ENCODE measurements at regions not wholly inside any gene's neighbourhood (a gene's known extent, or its start where the extent isn't known, plus 50 kb on each side); places are given as distances from the start of the nearest gene placed in this dataset.

DNA sequence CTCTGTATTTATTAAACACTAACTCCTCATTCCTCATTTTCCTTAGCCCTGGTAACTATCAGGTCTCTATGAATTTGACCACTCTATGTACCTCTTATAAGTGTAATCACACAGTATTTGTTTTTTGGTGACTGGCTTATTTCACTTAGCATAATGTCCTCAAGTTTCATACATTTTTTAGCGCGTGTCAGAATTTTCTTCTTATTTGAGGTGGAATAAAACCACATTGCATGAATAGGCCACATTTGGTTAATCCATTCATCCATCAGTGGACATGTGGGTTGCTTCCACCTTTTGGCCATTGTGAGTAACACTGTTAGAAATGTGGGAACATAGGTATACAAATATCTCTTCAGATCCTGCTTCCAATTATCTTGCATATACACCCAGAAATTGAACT, 341.2 kb upstream of the BOD1L1 start:
- WGBS (ENCODE audit: extremely low coverage, insufficient coverage, insufficient read length): no CpG with 5 or more reads among the region's 2 CpGs

DNA sequence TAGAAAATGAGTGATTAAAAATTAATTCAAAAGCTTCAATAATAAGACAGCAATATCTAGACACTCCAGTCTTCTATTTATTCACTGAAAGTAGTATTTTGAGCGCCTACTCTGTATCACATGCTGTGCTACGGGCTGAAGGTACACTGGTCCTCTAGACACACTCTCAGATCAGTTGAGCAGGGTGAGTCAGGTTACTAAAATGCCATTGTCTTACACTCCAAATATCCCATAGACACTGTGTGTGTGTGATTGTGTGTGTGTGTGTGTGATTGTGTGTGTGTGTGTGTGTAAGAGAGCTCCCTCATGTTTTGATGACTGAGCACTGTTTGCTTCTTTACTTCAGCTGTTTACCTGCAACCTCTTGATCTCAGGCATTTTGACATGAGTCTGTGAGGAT, 342.8 kb upstream of the BOD1L1 start:
- Histone ChIP-seq H4K12ac (ENCODE audit: low read depth, low read length) (no peak overlapping the region), H2BK5ac (ENCODE audit: low read depth, low read length, poor library complexity) (no peak overlapping the region), H3K23ac (ENCODE audit: low read length) (no peak overlapping the region), H3K27me3 (ENCODE audit: insufficient read depth, low read length) (no peaks in the 10 kb centered on the region), H3K79me1 (ENCODE audit: low read length) (no peaks in the 10 kb centered on the region), H2AFZ (ENCODE audit: insufficient read depth, low read length, poor library complexity) (no peak overlapping the region), H3K18ac (ENCODE audit: low read length) (no peak overlapping the region), H3K79me2 (ENCODE audit: control insufficient read depth, insufficient read depth, low read length, poor library complexity) (no peaks in the 10 kb centered on the region), H3K14ac (ENCODE audit: low read length) (no peak overlapping the region), H3K9me3 (ENCODE audit: insufficient read depth, low read depth, low read length) (no peaks in the 10 kb centered on the region), H3K27ac (ENCODE audit: low read depth, low read length) (no peak overlapping the region), H2AK5ac (ENCODE audit: low read length) (no peak overlapping the region), H3K9ac (ENCODE audit: low read length) (no peak overlapping the region), H3K4me2 (ENCODE audit: low read length) (no peak overlapping the region), H3K4me3 (ENCODE audit: low read depth, low read length) (no peak overlapping the region), H2BK12ac (ENCODE audit: low read length) (no peak overlapping the region), H3K36me3 (ENCODE audit: control insufficient read depth in 1 of 2, insufficient read depth in 2 of 2, low read length in 2 of 2) (no peaks in the 10 kb centered on the region), H2BK120ac (ENCODE audit: insufficient read depth, low read length, poor library complexity) (no peak overlapping the region), H3K4ac (ENCODE audit: low read depth, low read length) (no peak overlapping the region), H4K8ac (ENCODE audit: low read depth, low read length) (no peak overlapping the region), H3K4me1 (ENCODE audit: control insufficient read depth in 1 of 2, insufficient read depth in 2 of 2, low read length in 2 of 2) (no peaks in the 10 kb centered on the region), H4K91ac (ENCODE audit: low read depth, low read length) (no peak overlapping the region)
- WGBS (ENCODE audit: extremely low coverage, insufficient coverage, insufficient read length): no CpG with 5 or more reads among the region's 2 CpGs
- no peak for DNase-seq

More for the DNA sequence above, 341.2 kb upstream of the BOD1L1 start:
- Histone ChIP-seq H3K4me3 (ENCODE audit: low read depth, low read length) (no peak overlapping the region), H2BK5ac (ENCODE audit: low read depth, low read length, poor library complexity) (no peak overlapping the region), H2BK12ac (ENCODE audit: low read length) (no peak overlapping the region), H3K18ac (ENCODE audit: low read length) (no peak overlapping the region), H3K4me2 (ENCODE audit: low read length) (no peak overlapping the region), H3K4ac (ENCODE audit: low read depth, low read length) (no peak overlapping the region), H4K91ac (ENCODE audit: low read depth, low read length) (no peak overlapping the region), H3K9ac (ENCODE audit: low read length) (no peak overlapping the region), H3K27ac (ENCODE audit: low read depth, low read length) (no peak overlapping the region), H2AFZ (ENCODE audit: insufficient read depth, low read length, poor library complexity) (no peak overlapping the region), H3K14ac (ENCODE audit: low read length) (no peak overlapping the region), H3K27me3 (ENCODE audit: insufficient read depth, low read length) (no peaks in the 10 kb centered on the region), H3K36me3 (ENCODE audit: control insufficient read depth in 1 of 2, insufficient read depth in 2 of 2, low read length in 2 of 2) (no peaks in the 10 kb centered on the region), H3K9me3 (ENCODE audit: insufficient read depth, low read depth, low read length) (no peaks in the 10 kb centered on the region), H3K79me1 (ENCODE audit: low read length) (no peaks in the 10 kb centered on the region), H4K8ac (ENCODE audit: low read depth, low read length) (no peak overlapping the region), H3K23ac (ENCODE audit: low read length) (no peak overlapping the region), H2AK5ac (ENCODE audit: low read length) (no peak overlapping the region), H2BK120ac (ENCODE audit: insufficient read depth, low read length, poor library complexity) (no peak overlapping the region), H3K4me1 (ENCODE audit: control insufficient read depth in 1 of 2, insufficient read depth in 2 of 2, low read length in 2 of 2) (no peaks in the 10 kb centered on the region), H4K12ac (ENCODE audit: low read depth, low read length) (no peak overlapping the region), H3K79me2 (ENCODE audit: control insufficient read depth, insufficient read depth, low read length, poor library complexity) (no peaks in the 10 kb centered on the region)
- DNase-seq: no peak

DNA sequence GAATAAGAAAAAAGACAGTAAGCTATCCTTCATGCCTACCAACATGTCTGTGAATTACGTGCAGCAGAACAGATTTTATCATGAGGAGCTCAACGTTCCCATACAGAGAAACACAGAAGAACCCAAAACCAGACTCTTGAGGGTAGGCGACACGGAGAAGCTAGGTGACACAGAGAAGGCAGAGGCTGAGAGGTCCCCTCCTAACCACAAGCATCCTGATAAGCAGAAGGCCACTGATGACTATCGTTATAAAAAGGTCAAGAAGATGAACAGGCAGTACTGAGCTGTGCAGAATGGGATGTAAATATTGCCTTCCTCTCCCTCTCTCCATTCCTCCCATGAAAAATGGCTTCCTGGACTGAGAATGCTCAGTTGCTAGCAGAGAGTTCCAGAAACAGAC, 350.2 kb upstream of the BOD1L1 start:
- H3K18ac ChIP-seq (ENCODE audit: low read length): no peak overlapping the region
- no peak overlapping the region for H4K91ac ChIP-seq (ENCODE audit: low read depth, low read length)
- no peak overlapping the region for H2BK120ac ChIP-seq (ENCODE audit: insufficient read depth, low read length, poor library complexity)
- no peak overlapping the region for H4K8ac ChIP-seq (ENCODE audit: low read depth, low read length)
- no peaks in the 10 kb centered on the region for H3K27me3 ChIP-seq (ENCODE audit: insufficient read depth, low read length)
- no peaks in the 10 kb centered on the region for H3K79me2 ChIP-seq (ENCODE audit: control insufficient read depth, insufficient read depth, low read length, poor library complexity)
- H3K4me2 ChIP-seq (ENCODE audit: low read length): no peak overlapping the region
- H3K36me3 ChIP-seq (ENCODE audit: control insufficient read depth in 1 of 2, insufficient read depth in 2 of 2, low read length in 2 of 2): no peaks in the 10 kb centered on the region
- H3K27ac ChIP-seq (ENCODE audit: low read depth, low read length): no peak overlapping the region
- no peaks in the 10 kb centered on the region for H3K9me3 ChIP-seq (ENCODE audit: insufficient read depth, low read depth, low read length)
- no peak overlapping the region for H3K4ac ChIP-seq (ENCODE audit: low read depth, low read length)
- H4K12ac ChIP-seq (ENCODE audit: low read depth, low read length): no peak overlapping the region
- no peak overlapping the region for H2BK5ac ChIP-seq (ENCODE audit: low read depth, low read length, poor library complexity)
- H3K79me1 ChIP-seq (ENCODE audit: low read length): no peaks in the 10 kb centered on the region
- H3K14ac ChIP-seq (ENCODE audit: low read length): no peak overlapping the region
- H3K4me1 ChIP-seq (ENCODE audit: control insufficient read depth in 1 of 2, insufficient read depth in 2 of 2, low read length in 2 of 2): no peaks in the 10 kb centered on the region
- no peak for DNase-seq
- no CpG with 5 or more reads among the region's 5 CpGs for WGBS (ENCODE audit: extremely low coverage, insufficient coverage, insufficient read length)
- no peak overlapping the region for H3K9ac ChIP-seq (ENCODE audit: low read length)
- no peak overlapping the region for H2BK12ac ChIP-seq (ENCODE audit: low read length)
- no peak overlapping the region for H3K23ac ChIP-seq (ENCODE audit: low read length)
- no peak overlapping the region for H2AK5ac ChIP-seq (ENCODE audit: low read length)
- no peak overlapping the region for H3K4me3 ChIP-seq (ENCODE audit: low read depth, low read length)
- H2AFZ ChIP-seq (ENCODE audit: insufficient read depth, low read length, poor library complexity): no peak overlapping the region

DNA sequence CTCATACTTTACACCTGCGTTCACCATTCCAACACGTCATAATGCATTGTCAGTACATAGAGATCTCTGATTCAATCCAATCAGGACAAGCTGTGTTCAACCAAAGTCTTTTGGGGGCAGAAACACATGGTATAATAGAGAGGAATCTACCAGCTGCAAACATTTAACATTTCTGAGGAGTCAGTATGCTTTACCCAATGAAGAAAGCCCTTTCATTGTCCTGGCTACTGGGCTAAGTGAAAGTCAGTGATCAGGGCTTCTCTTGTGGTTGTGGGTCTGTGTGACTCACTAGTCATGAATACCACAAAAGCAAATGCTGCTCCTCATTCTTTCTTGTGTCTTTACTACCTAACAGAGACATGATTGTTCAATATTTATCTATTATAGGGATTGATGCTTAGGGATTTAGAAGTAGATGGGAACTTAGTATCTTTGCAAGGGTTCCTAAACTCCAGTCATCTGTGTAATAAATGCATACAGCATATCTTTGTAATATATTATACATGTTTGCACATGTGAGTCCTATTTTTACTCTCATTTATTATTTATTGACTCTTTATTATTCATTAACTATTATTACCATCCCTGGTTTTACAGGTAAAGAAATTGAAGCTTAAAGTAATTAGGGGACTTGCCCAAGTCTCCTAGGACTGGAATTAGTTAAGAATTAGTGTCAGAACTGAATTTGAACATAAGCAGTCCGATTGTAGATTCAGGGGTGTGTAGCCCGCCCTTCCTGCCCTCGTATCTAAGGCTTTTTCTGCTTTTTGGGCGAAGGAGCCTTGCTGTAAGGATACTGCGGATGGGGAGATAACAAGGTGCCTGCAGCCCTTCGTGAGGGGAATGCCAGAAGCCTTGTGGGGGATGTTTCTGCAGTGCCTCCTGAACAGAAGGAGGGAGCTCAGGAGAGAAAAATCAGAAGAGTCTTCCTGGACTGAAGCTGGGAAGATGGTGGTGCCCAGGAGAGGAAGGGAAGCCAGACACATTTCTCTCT, 353.1 kb upstream of the BOD1L1 start:
- no peak overlapping the region for H4K91ac ChIP-seq (ENCODE audit: low read depth, low read length)
- no peak for DNase-seq
- no peaks in the 10 kb centered on the region for H3K9me3 ChIP-seq (ENCODE audit: insufficient read depth, low read depth, low read length)
- no peak overlapping the region for H2AFZ ChIP-seq (ENCODE audit: insufficient read depth, low read length, poor library complexity)
- no peak overlapping the region for H3K4ac ChIP-seq (ENCODE audit: low read depth, low read length)
- H3K4me2 ChIP-seq (ENCODE audit: low read length): no peak overlapping the region
- no peak overlapping the region for H3K9ac ChIP-seq (ENCODE audit: low read length)
- H3K27ac ChIP-seq (ENCODE audit: low read depth, low read length): no peak overlapping the region
- H3K36me3 ChIP-seq (ENCODE audit: control insufficient read depth in 1 of 2, insufficient read depth in 2 of 2, low read length in 2 of 2): no peaks in the 10 kb centered on the region
- no peak overlapping the region for H3K14ac ChIP-seq (ENCODE audit: low read length)
- H2BK120ac ChIP-seq (ENCODE audit: insufficient read depth, low read length, poor library complexity): no peak overlapping the region
- H3K18ac ChIP-seq (ENCODE audit: low read length): no peak overlapping the region
- H4K12ac ChIP-seq (ENCODE audit: low read depth, low read length): no peak overlapping the region
- no peak overlapping the region for H2BK5ac ChIP-seq (ENCODE audit: low read depth, low read length, poor library complexity)
- WGBS (ENCODE audit: extremely low coverage, insufficient coverage, insufficient read length): no CpG with 5 or more reads among the region's 8 CpGs
- H3K4me3 ChIP-seq (ENCODE audit: low read depth, low read length): no peak overlapping the region
- H3K79me2 ChIP-seq (ENCODE audit: control insufficient read depth, insufficient read depth, low read length, poor library complexity): no peaks in the 10 kb centered on the region
- H3K4me1 ChIP-seq (ENCODE audit: control insufficient read depth in 1 of 2, insufficient read depth in 2 of 2, low read length in 2 of 2): no peaks in the 10 kb centered on the region
- H2AK5ac ChIP-seq (ENCODE audit: low read length): no peak overlapping the region
- no peaks in the 10 kb centered on the region for H3K79me1 ChIP-seq (ENCODE audit: low read length)
- H4K8ac ChIP-seq (ENCODE audit: low read depth, low read length): no peak overlapping the region
- H2BK12ac ChIP-seq (ENCODE audit: low read length): no peak overlapping the region
- no peaks in the 10 kb centered on the region for H3K27me3 ChIP-seq (ENCODE audit: insufficient read depth, low read length)
- no peak overlapping the region for H3K23ac ChIP-seq (ENCODE audit: low read length)

Measured in trophoblast cell (in vitro differentiated cells and primary cell).